ENCODE measurements at regions not wholly inside any gene's neighbourhood (a gene's known extent, or its start where the extent isn't known, plus 50 kb on each side); places are given as distances from the start of the nearest gene placed in this dataset.

DNA sequence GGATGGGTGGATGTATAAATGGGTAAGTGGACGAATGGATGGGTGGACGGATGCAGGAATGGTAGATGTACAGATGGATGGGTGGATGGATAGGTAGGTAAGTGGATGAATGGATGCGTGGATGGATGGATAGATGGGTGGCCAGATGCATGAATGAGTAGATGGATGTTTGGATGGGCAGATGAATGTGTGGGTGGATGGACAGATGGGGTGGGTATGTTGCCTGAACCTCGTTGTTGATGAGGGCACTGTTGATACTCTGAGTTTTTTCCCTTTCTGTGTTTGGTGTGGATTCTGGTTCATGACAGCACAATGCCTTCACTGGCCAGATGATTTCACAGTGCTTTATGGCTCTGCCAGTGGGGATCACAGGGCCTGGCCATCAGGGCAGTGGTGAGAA, 208.3 kb downstream of the NPIPB11 start:
- TF ChIP-seq, protein P1, sequence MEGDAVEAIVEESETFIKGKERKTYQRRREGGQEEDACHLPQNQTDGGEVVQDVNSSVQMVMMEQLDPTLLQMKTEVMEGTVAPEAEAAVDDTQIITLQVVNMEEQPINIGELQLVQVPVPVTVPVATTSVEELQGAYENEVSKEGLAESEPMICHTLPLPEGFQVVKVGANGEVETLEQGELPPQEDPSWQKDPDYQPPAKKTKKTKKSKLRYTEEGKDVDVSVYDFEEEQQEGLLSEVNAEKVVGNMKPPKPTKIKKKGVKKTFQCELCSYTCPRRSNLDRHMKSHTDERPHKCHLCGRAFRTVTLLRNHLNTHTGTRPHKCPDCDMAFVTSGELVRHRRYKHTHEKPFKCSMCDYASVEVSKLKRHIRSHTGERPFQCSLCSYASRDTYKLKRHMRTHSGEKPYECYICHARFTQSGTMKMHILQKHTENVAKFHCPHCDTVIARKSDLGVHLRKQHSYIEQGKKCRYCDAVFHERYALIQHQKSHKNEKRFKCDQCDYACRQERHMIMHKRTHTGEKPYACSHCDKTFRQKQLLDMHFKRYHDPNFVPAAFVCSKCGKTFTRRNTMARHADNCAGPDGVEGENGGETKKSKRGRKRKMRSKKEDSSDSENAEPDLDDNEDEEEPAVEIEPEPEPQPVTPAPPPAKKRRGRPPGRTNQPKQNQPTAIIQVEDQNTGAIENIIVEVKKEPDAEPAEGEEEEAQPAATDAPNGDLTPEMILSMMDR (IDR thresholded peaks at IDR 0.05): no peak
- TF ChIP-seq POLR2A (IDR thresholded peaks at IDR 0.05) (no peak), POLR2AphosphoS5 (IDR thresholded peaks at IDR 0.05) (no peak), EP300 (IDR thresholded peaks at IDR 0.05) (no peak)
